GM21526 (cell line): ENCODE measurements at regions not wholly inside any gene's neighbourhood (a gene's known extent, or its start where the extent isn't known, plus 50 kb on each side); places are given as distances from the start of the nearest gene placed in this dataset.

Experiments
- ATAC-seq: cut with Tn5 transposase; IDR thresholded peaks from one replicate; pipeline ENCODE4 v1.9.1; 2021; ENCODE audit warnings: moderate library complexity; ENCODE audit not compliant: unreplicated experiment, low FRiP score

DNA sequence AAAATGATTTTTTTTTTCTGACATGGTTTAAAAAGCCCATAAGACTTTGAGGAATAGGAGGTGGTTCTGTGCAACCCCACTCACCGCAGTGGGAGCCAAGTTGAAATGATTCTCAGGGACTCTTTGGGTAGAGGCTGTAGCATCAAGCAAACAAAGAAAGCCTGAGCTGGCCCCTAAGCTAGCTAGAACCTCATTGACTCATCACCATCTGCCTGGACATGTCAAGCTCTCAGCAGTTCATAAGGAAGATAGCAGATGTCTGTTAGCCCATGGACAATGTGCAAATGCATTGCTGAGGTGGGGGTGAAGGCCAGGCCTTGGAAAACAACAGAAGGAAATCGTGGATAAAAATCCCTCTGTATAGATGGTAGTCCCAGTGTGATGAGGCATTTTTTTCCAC, 234.8 kb downstream of the NR2F2 start:
- ATAC-seq, result no peak

DNA sequence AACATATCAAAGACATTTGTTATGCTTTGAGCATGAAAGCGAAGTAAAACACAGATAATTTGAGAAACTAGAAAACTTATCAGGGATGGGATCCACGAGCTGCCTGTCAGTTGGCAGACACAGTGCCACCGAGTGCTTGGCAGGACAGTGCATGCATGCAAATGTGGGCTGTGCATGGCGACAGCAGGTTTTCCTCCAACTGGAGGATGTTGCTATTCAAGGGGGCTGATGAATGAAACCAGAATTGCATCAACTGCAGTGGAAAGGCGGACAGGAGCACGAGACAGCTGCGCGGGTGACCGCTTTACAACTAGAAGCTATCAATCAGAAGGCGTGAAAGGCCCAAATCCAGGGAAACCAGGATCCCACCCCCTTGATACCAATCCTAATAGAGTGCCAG, 244.3 kb downstream of the NR2F2 start:
- no peak for ATAC-seq

DNA sequence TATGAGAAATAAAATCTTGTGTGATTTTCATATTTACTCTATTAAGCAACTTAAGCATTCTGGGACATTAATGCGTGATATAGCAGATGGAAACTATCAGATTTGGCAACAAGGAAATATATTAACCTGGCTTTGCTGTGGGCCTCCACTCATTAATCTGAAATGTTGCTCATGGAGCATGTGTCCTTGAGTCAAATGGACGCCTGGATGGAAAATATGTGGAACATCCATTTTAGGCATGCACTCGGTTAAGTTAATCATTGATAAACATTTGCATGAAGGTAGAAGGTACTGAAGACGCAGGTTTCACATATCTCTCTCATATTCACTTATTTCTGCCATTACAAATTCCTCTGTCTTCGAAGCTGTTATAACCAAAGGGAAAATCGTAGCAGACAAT, 246.1 kb downstream of the NR2F2 start:
- no peak for ATAC-seq

GRCh38 chr15:96578393-96578792, 247.9 kb downstream of the NR2F2 start:
- no peak for ATAC-seq

GRCh38 chr15:96581371-96581770, 250.9 kb downstream of the NR2F2 start:
- no peak for ATAC-seq

DNA sequence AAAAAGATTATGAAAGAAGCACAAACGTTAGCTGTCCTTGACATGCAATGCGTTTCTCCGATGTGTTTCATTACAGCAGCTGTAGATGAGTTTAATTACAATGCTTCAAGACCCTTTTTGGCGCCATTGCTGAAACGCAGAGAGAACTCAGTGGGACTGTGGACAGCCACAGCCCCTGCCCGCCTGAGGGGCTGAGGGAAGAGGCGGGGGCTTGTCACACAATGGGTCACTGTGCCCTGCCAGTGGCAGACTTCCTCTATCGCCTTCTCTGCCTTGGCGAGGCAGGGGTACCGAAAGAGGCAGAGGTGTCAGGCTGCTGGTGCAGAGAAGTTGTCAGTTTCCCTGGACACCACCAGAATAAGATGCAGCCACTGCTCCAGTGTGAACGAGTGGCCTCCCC, 252.0 kb downstream of the NR2F2 start:
- no peak for ATAC-seq

GRCh38 chr15:96583671-96584070, 253.2 kb downstream of the NR2F2 start:
- no peak for ATAC-seq

- no peak for ATAC-seq
Observed at GRCh38 chr15:96585484-96586386, 255.2 kb downstream of the NR2F2 start.

DNA sequence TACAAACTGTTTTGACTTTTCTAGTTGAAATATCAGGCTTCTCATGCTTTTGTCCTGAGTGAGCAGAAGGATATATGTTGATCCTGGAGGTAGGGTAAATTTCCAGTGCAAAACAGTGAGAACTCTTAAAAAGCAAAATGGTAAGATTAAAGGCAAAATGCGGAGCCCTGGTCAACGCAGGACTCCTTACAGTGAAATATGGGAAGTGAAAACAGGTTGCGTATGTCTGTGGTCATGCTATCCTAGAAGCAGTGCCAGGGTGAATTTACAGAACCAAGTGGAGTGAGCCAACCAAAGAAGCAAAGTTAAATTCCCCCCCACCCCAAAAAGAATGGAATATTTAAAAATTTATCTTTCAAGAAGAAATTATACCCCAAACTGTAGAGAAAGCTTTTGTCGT, 256.4 kb downstream of the NR2F2 start:
- no peak for ATAC-seq

DNA sequence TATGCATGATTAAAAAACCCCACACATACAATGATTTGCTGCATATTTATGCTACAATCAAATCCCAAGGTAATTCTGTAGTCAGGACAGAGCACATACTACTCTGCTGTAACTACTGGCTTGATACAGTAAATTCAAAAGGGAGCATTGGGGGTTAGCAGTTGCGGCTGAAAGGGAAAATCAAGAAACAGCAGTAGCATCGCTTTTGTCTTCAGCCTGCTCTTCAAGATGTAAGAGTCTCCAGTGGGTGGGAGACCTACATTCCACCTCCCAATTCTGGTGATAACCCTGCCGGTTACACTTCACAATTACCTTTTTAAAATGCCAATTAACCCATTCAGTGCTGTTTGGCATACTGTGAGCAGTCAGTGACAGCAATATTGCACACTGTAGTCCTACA, 259.4 kb downstream of the NR2F2 start:
- ATAC-seq, result no peak

DNA sequence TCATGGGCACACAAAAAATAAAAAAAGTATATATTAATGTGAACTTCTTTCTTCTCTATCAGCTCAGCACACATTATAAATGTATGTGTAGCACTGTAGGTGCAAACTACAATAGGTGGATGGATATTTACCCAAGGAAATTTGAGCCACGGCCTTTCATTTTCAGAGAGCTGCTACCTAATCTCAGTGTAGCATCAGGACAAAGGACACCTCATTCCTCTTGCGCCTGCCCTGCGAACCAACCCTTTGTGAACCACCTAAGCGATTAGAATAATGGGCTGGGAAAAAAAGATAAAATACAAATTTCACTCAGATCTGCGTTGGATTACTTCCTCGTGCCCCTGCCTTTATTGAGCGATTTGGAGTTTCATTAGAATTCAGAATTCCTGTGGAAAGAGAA, 263.2 kb downstream of the NR2F2 start:
- no peak for ATAC-seq

DNA sequence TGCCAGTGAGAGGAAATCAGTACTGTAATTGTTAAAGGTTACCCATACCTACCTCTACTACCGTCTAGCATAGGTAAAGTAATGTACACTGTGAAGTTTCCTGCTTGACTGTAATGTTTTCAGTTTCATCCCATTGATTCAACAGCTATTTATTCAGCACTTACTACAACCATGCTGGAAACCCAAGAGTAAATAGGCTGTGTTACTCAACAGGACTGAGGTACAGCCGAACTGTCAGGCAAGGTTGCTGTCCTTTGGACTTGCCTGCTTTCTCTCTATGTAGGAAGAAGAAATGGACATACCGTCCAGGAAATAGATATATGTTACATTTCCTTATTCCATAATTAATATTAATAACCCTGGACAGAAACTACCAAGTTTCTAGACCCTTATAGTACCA, 265.5 kb downstream of the NR2F2 start:
- no peak for ATAC-seq

DNA sequence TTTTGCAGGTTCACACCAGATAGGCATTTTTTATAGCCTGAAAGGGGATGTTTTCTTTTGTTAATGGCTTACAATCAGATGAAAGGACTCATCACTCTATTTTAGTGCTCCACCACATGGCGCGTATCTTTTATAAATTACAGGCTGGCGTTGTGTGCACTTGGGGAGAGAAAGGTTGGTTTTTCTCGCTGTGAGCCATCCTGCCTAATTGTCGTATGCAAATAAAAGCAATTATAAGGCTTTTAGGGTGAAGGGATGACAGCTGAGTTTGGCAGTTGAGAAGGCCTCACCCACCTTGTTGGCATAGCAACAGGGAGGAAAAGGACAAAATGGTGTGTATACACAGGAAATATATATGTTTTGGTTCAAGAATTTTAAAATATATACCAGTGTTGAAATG, 268.0 kb downstream of the NR2F2 start:
- no peak for ATAC-seq

GRCh38 chr15:96599268-96599667, 268.8 kb downstream of the NR2F2 start:
- ATAC-seq, result no peak

- ATAC-seq, result no peak
Observed at GRCh38 chr15:96600350-96600749, 269.9 kb downstream of the NR2F2 start.

- ATAC-seq, result no peak
Observed at GRCh38 chr15:96606617-96607016, 276.1 kb downstream of the NR2F2 start.

GRCh38 chr15:96610757-96611156, 280.3 kb downstream of the NR2F2 start:
- ATAC-seq, result no peak

DNA sequence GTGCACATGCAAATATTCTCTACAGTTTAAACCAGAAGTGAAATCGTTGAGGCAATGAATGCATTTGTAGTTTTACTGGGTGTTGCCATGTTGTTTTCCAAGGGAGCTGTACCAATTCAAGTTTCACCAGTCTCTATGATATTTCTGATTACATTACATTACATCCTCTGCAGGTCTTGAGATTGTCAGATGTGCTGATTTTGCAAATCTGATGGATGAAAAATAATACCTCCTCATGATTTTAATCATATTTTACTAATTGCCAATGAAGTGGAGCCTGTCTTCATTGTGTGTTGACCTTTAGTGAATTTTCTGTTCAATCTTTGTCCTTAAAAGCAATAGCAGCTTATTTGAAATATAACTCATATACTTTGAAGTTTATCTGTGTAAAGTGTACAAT, 282.4 kb downstream of the NR2F2 start:
- ATAC-seq, result no peak

- ATAC-seq, result no peak
Observed at GRCh38 chr15:96619174-96619573, 288.7 kb downstream of the NR2F2 start.

DNA sequence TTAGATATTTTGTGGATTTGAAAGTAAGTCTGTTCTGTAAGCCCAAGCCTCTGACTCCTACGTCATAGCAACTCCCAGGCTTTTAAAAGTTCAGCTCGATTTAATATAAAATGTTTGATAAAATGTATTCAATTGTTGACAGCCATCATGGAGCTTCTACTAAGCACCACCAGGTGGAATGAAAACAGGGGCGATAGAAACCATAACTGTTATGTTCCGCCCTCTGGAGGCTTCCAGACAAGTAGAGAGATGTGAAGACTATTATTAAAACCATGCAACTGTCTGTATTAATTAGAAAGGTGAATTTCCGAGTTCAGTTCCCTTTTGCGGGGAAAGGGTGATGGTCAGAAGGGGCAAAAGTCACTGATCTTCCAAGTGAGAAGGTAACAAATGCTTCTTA, 292.2 kb downstream of the NR2F2 start:
- no peak for ATAC-seq

- ATAC-seq, result no peak
Observed at GRCh38 chr15:96625256-96625655, 294.8 kb downstream of the NR2F2 start.

DNA sequence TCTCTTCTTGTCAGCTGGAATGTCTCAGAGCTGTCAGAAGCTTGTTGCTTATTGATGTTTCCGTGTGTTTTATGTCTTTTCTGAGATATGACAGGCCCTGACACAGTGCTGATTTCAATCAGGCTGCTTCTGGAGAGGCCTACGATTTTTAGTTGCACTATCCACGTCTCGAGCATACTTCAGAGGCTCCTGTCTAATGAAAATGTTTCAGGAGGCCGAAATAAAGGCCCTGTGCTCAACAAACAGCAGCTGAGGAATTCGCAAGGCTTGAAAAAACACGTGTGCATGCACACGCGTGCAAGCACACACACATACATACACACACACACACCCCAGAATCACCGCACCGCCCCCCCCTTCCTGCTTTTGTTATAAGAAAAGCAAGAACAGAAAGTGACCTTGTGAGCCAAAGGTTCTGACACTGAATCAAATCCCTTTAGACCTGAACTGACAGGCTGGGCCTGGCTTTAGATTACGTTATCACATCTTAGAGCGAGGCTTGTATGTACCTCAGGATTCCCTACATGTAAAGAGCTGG, 296.6 kb downstream of the NR2F2 start:
- no peak for ATAC-seq
